NCI-H526 (cell line): ENCODE measurements at regions not wholly inside any gene's neighbourhood (a gene's known extent, or its start where the extent isn't known, plus 50 kb on each side); places are given as distances from the start of the nearest gene placed in this dataset.
"Not testable (repeated sequence)": the region's sequence is repeated elsewhere in the genome, so short reads cannot be mapped to it uniquely, and the experiment has no call there.

Experiments
- DNase-seq, 2 experiments: peaks; one replicate each; lab custom pipeline; 2025; lab: John Stamatoyannopoulos, UW

- DNase-seq, result no peak
Observed at GRCh38 chr21:32093646-32094462, 185.0 kb downstream of the MIS18A start.

- DNase-seq, result no peak
Observed at GRCh38 chr21:32090956-32091355, 187.9 kb downstream of the MIS18A start.

GRCh38 chr21:32089766-32090165, 189.1 kb downstream of the MIS18A start:
- DNase-seq, result no peak

GRCh38 chr21:32088471-32088870, 190.4 kb downstream of the MIS18A start:
- no peak for DNase-seq

- no peak for DNase-seq
Observed at GRCh38 chr21:32087447-32087846, 191.4 kb downstream of the MIS18A start.

- DNase-seq, result no peak
Observed at GRCh38 chr21:32083197-32083596, 195.7 kb downstream of the MIS18A start.

GRCh38 chr21:32082466-32082865, 196.4 kb downstream of the MIS18A start:
- DNase-seq, result no peak

GRCh38 chr21:32073593-32073992, 200.8 kb downstream of the HUNK start:
- no peak for DNase-seq

- no peak for DNase-seq
Observed at GRCh38 chr21:32073190-32073589, 200.4 kb downstream of the HUNK start.

- DNase-seq, result not testable (repeated sequence)
Observed at GRCh38 chr21:32071620-32072019, 198.8 kb downstream of the HUNK start.

GRCh38 chr21:32070676-32071330, 198.0 kb downstream of the HUNK start:
- DNase-seq, result no peak

- no peak for DNase-seq
Observed at GRCh38 chr21:32070126-32070525, 197.3 kb downstream of the HUNK start.

GRCh38 chr21:32065654-32066053, 192.8 kb downstream of the HUNK start:
- no peak for DNase-seq

- no peak for DNase-seq
Observed at GRCh38 chr21:32064281-32064910, 191.6 kb downstream of the HUNK start.

GRCh38 chr21:32062591-32063227, 189.9 kb downstream of the HUNK start:
- no peak for DNase-seq

- DNase-seq, result no peak
Observed at GRCh38 chr21:32061729-32062128, 188.9 kb downstream of the HUNK start.

- DNase-seq, result no peak
Observed at GRCh38 chr21:32056791-32057190, 184.0 kb downstream of the HUNK start.

- DNase-seq, result no peak
Observed at GRCh38 chr21:32055305-32055704, 182.5 kb downstream of the HUNK start.
